Upper lobe of right lung (tissue), 1 donor: ENCODE measurements at regions not wholly inside any gene's neighbourhood (a gene's known extent, or its start where the extent isn't known, plus 50 kb on each side); places are given as distances from the start of the nearest gene placed in this dataset.
A peak's percentile ranks its signal among the peaks of the same experiment; 100 is the strongest.

Experiments used
- ATAC-seq: fragments of 200-7000 bp; cut with Tn5 transposase; one replicate; pipeline ENCODE4 v1.9.1; 2020; ENCODE audit warnings: mild to moderate bottlenecking, moderate library complexity
- DNase-seq: peaks from one replicate; pipeline ENCODE4 v3.0.0-alpha.2; 2020
- H3K27ac ChIP-seq: fragments of 200-600 bp; one replicate; pipeline ENCODE4 v1.8.0; 2022
- H3K27me3 ChIP-seq: fragments of 200-600 bp; one replicate; pipeline ENCODE4 v1.8.0; 2022; ENCODE audit warnings: mild to moderate bottlenecking
- H3K36me3 ChIP-seq: fragments of 200-600 bp; one replicate; pipeline ENCODE4 v1.8.0; 2022
- H3K4me1 ChIP-seq: fragments of 200-600 bp; one replicate; pipeline ENCODE4 v1.8.0; 2022
- H3K4me3 ChIP-seq: fragments of 200-600 bp; one replicate; pipeline ENCODE4 v1.8.0; 2022; ENCODE audit warnings: mild to moderate bottlenecking
- H3K9me3 ChIP-seq: fragments of 200-600 bp; one replicate; pipeline ENCODE4 v1.8.0; 2022
- CTCF ChIP-seq: fragments of 200-600 bp; IDR thresholded peaks from one replicate; pipeline ENCODE4 v1.8.0; 2022; ENCODE audit warnings: antibody characterized with exemption
- intact Hi-C: fragments of 100-400 bp; cut with DNase I; formaldehyde crosslinking; loops from one replicate; pipeline ENCODE4 v1.11.0; 2022
- donor health status: DM: no; HTN: yes; CAD: no; lungs with severe emphysema.

DNA sequence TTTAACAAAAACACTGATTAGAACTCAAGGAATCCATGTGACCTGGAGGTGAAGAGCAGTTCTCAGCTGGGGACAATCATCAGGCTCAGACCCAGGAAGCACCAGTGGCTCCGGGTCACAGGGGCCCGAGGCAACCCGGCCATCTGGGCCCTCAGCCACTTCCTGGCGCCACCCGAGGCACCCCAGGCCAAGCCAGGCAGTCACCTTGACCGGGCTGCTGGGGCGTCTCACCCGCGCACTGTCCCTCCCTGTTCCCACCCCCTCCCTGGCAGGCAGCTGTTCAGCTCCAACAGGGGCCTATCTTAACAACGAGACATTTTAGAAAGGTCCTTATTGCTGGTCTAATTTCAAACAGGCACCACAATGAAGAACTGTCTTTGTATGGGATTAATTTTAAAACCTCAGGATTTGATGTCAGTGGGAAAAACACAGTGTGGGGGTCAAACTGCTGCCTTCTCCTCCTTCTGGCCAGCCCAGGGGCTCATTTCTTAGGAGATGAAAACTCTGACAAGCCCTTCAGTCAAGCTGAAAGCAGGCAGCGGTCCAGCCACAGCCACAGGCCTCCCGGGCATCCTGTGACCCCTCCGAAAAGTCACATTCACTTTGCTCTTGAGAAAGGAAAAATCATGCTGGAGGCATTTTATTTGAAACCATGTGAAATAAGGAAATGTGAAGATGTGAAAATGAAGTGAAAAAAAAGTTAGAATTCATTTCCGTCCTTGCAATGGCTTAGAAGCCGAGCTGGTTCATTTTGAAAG is 83.3 kb downstream of the KCTD15 start:
- TF ChIP-seq CTCF: no peak
- no peak for ATAC-seq
- Histone ChIP-seq H3K9me3 (no peaks in the 10 kb centered on the region), H3K36me3 (no peaks in the 10 kb centered on the region), H3K4me3 (no peak overlapping the region), H3K4me1 (peaks cover 19% of the 10 kb centered on the region), H3K27me3 (no peaks in the 10 kb centered on the region), H3K27ac (peak overlapping the region; percentile 58)
- intact Hi-C loops: no loop called here
- DNase-seq: no peak

- ATAC-seq: peak; percentile 79
Observed at GRCh38 chr19:33883859-33884519, 87.3 kb downstream of the KCTD15 start.

GRCh38 chr19:33885236-33885635 is 88.6 kb downstream of the KCTD15 start:
- no peak for ATAC-seq

More at GRCh38 chr19:33883859-33884519, 87.3 kb downstream of the KCTD15 start:
- TF ChIP-seq CTCF: no peak
- peak overlapping the region; percentile 66 for H3K27ac ChIP-seq
- DNase-seq: no peak
- no peaks in the 10 kb centered on the region for H3K36me3 ChIP-seq
- peak overlapping the region; percentile 21 for H3K4me3 ChIP-seq
- H3K9me3 ChIP-seq: no peaks in the 10 kb centered on the region
- no peaks in the 10 kb centered on the region for H3K27me3 ChIP-seq
- H3K4me1 ChIP-seq: peaks cover 19% of the 10 kb centered on the region
- intact Hi-C loops: no loop called here

GRCh38 chr19:33887891-33888290 is 91.2 kb downstream of the KCTD15 start:
- peaks cover 14% of the 10 kb centered on the region for H3K4me1 ChIP-seq
- ATAC-seq (no peak), DNase-seq (no peak)
- H3K27me3 ChIP-seq: no peaks in the 10 kb centered on the region
- H3K27ac ChIP-seq: no peak overlapping the region
- no peak for TF ChIP-seq CTCF
- H3K9me3 ChIP-seq: no peaks in the 10 kb centered on the region
- no peak overlapping the region for H3K4me3 ChIP-seq
- no peaks in the 10 kb centered on the region for H3K36me3 ChIP-seq
- intact Hi-C loops: no loop called here

More at GRCh38 chr19:33885236-33885635, 88.6 kb downstream of the KCTD15 start:
- TF ChIP-seq CTCF: no peak
- Histone ChIP-seq H3K4me3 (no peak overlapping the region), H3K27me3 (no peaks in the 10 kb centered on the region), H3K27ac (no peak overlapping the region), H3K9me3 (no peaks in the 10 kb centered on the region), H3K36me3 (no peaks in the 10 kb centered on the region), H3K4me1 (peaks cover 14% of the 10 kb centered on the region)
- intact Hi-C loops: no loop called here
- no peak for DNase-seq

DNA sequence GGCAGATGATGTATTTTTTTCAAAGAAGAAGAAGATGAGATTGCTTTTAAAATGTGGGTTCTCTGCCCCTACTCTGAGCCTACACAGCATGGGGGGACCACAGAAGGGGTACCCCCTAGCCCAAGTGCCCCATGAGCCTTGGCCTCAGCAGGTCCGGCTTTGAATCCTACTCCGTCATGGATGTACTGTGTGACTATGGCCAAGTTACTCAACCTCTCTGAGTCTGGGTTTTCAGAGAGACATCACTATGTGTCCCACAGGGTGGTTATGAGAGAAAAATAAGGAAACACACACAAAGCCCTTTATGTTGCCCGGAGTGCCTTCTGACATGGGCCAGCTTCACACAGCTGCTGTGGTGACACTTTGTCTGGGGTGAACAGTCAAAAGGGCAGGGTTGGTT is 92.0 kb downstream of the KCTD15 start:
- DNase-seq (no peak), ATAC-seq (no peak)
- Histone ChIP-seq H3K9me3 (no peaks in the 10 kb centered on the region), H3K4me3 (no peak overlapping the region), H3K4me1 (peaks cover 9% of the 10 kb centered on the region), H3K36me3 (no peaks in the 10 kb centered on the region), H3K27me3 (no peaks in the 10 kb centered on the region), H3K27ac (no peak overlapping the region)
- intact Hi-C loops: no loop called here
- TF ChIP-seq CTCF: no peak
